Upper lobe of left lung (tissue), 6 donors: ENCODE measurements at regions not wholly inside any gene's neighbourhood (a gene's known extent, or its start where the extent isn't known, plus 50 kb on each side); places are given as distances from the start of the nearest gene placed in this dataset.

Experiments used
- ATAC-seq, 2 donors: fragments of 200-7000 bp; cut with Tn5 transposase; one replicate each; pipeline ENCODE4 v1.9.1; 2022; ENCODE audit warnings: mild to moderate bottlenecking in 2 of 2, moderate library complexity in 2 of 2; ENCODE audit not compliant: low FRiP score in 2 of 2
- DNase-seq, 2 donors: peaks; one replicate each; pipeline ENCODE4 v3.0.0-alpha.2; 2019 to 2020
- H3K27ac ChIP-seq, 4 donors: fragments of 200-600 bp; sonication (generic); one replicate each; pipeline ENCODE4 v1.5.1; 2016 to 2019
- H3K27me3 ChIP-seq, 4 donors: fragments of 200-600 bp; sonication (generic); one replicate each; pipeline ENCODE4 v1.5.1; 2017 to 2019
- H3K36me3 ChIP-seq, 4 donors: fragments of 200-600 bp; sonication (generic); one replicate each; pipeline ENCODE4 v1.5.1; 2016 to 2019
- H3K4me1 ChIP-seq, 4 donors: fragments of 200-600 bp; sonication (generic); one replicate each; pipeline ENCODE4 v1.5.1; 2018 to 2019
- H3K4me3 ChIP-seq, 4 donors: fragments of 200-600 bp; sonication (generic); one replicate each; pipeline ENCODE4 v1.5.1; 2017 to 2019; ENCODE audit warnings: mild to moderate bottlenecking in 2 of 4, moderate library complexity in 1 of 4
- H3K9me3 ChIP-seq, 4 donors: fragments of 200-600 bp; sonication (generic); one replicate each; pipeline ENCODE4 v1.5.1; 2018 to 2019
- CTCF ChIP-seq, 6 experiments: fragments of 450-650 bp in 4 of 6; fragments of 200-600 bp in 2 of 6; sonication (generic) in 2 of 6; IDR thresholded peaks; one replicate each; pipeline ENCODE4 v1.5.1; 2016 to 2019; ENCODE audit warnings: antibody characterized with exemption in 6 of 6
- EP300 ChIP-seq, 4 donors: sonication (generic); formaldehyde crosslinking; IDR thresholded peaks; one replicate each; pipeline ENCODE4 v1.5.1; 2017; ENCODE audit warnings: antibody characterized with exemption in 4 of 4, control low read depth in 2 of 4
- POLR2A ChIP-seq, 4 donors: fragments of 450-650 bp; IDR thresholded peaks; one replicate each; pipeline ENCODE4 v1.5.1; 2016 to 2017; ENCODE audit warnings: antibody characterized with exemption in 4 of 4, mild to moderate bottlenecking in 2 of 4
- POLR2AphosphoS5 ChIP-seq, 2 donors: sonication (generic); formaldehyde crosslinking; IDR thresholded peaks; one replicate each; pipeline ENCODE4 v1.5.1; 2017; ENCODE audit warnings: antibody characterized with exemption in 2 of 2
- WGBS, 2 donors: methylation state at CpG; one replicate each; pipeline ENCODE4 v1.1.5; 2017 to 2018; 5-methylcytosine and 5-hydroxymethylcytosine counted together
- donor health status: DM: no; HTN: no; CAD: no; lungs with moderate emphysema.
- donor health status: DM: no; HTN: yes; CAD: no; lungs with severe emphysema.

- Histone ChIP-seq H3K4me1 (no peaks in the 10 kb centered on the region), H3K36me3 (no peaks in the 10 kb centered on the region), H3K4me3 (no peak overlapping the region), H3K9me3 (no peaks in the 10 kb centered on the region), H3K27ac (no peak overlapping the region), H3K27me3 (no peaks in the 10 kb centered on the region)
- TF ChIP-seq EP300 (IDR thresholded peaks at IDR 0.05) (no peak), POLR2A (IDR thresholded peaks at IDR 0.05) (no peak), POLR2AphosphoS5 (IDR thresholded peaks at IDR 0.05) (no peak), CTCF (IDR thresholded peaks at IDR 0.05) (no peak)
- DNase-seq (no peak), ATAC-seq (no peak)
- WGBS, 2 donors, result 89 to 100% methylated on average over 2 to 7 of the region's 7 CpGs
Observed at GRCh38 chrX:40199704-40200103, 101.9 kb upstream of the BCOR start.

GRCh38 chrX:40197071-40197470 is 99.3 kb upstream of the BCOR start:
- ATAC-seq (no peak), DNase-seq (no peak)
- Histone ChIP-seq H3K27ac (no peak overlapping the region), H3K4me1 (no peaks in the 10 kb centered on the region), H3K36me3 (no peaks in the 10 kb centered on the region), H3K27me3 (no peaks in the 10 kb centered on the region), H3K4me3 (no peak overlapping the region), H3K9me3 (no peaks in the 10 kb centered on the region)
- WGBS, 2 donors, result 73 to 88% methylated on average over 4 to 6 of the region's 6 CpGs
- TF ChIP-seq POLR2AphosphoS5 (IDR thresholded peaks at IDR 0.05) (no peak), CTCF (IDR thresholded peaks at IDR 0.05) (no peak), EP300 (IDR thresholded peaks at IDR 0.05) (no peak), POLR2A (IDR thresholded peaks at IDR 0.05) (no peak)

- TF ChIP-seq POLR2AphosphoS5 (IDR thresholded peaks at IDR 0.05), result no peak
- TF ChIP-seq CTCF (IDR thresholded peaks at IDR 0.05), result no peak
- TF ChIP-seq EP300 (IDR thresholded peaks at IDR 0.05), result no peak
- no peak for TF ChIP-seq POLR2A (IDR thresholded peaks at IDR 0.05)
- DNase-seq (no peak), ATAC-seq (no peak)
- Histone ChIP-seq H3K9me3 (no peaks in the 10 kb centered on the region), H3K4me1 (no peaks in the 10 kb centered on the region), H3K4me3 (no peak overlapping the region), H3K27me3 (no peaks in the 10 kb centered on the region), H3K36me3 (no peaks in the 10 kb centered on the region), H3K27ac (no peak overlapping the region)
- 89 to 90% methylated on average over 1 of the region's 1 CpG for WGBS, 2 donors
Observed at GRCh38 chrX:40195368-40195767, 97.6 kb upstream of the BCOR start.

- Histone ChIP-seq H3K27me3 (no peaks in the 10 kb centered on the region), H3K4me1 (no peaks in the 10 kb centered on the region), H3K36me3 (no peaks in the 10 kb centered on the region), H3K27ac (no peak overlapping the region), H3K4me3 (no peak overlapping the region), H3K9me3 (no peaks in the 10 kb centered on the region)
- whole genome bisulfite sequencing, 2 donors, result 70% methylated on average over 1 of the region's 1 CpG; no CpG with 5 or more reads in 1 of the 2 donors
- ATAC-seq (no peak), DNase-seq (no peak)
- TF ChIP-seq POLR2A (IDR thresholded peaks at IDR 0.05) (no peak), EP300 (IDR thresholded peaks at IDR 0.05) (no peak), POLR2AphosphoS5 (IDR thresholded peaks at IDR 0.05) (no peak), CTCF (IDR thresholded peaks at IDR 0.05) (no peak)
Observed at GRCh38 chrX:40192196-40192595, 94.4 kb upstream of the BCOR start.

- DNase-seq, result no peak
- ATAC-seq, result no peak
- 80 to 93% methylated on average over 3 to 4 of the region's 4 CpGs for WGBS, 2 donors
- H3K36me3 ChIP-seq, result no peaks in the 10 kb centered on the region
- H3K9me3 ChIP-seq, result peaks cover 0 to 14% (median 0%) of the 10 kb centered on the region in 4 donors
- no peak for TF ChIP-seq CTCF (IDR thresholded peaks at IDR 0.05)
- no peaks in the 10 kb centered on the region for H3K27me3 ChIP-seq
- H3K4me3 ChIP-seq, result no peak overlapping the region
- H3K27ac ChIP-seq, result no peak overlapping the region
- H3K4me1 ChIP-seq, result no peaks in the 10 kb centered on the region
Observed at GRCh38 chrX:40189637-40190036, 91.9 kb upstream of the BCOR start.
